AG10803 (cell line): ENCODE measurements at regions not wholly inside any gene's neighbourhood (a gene's known extent, or its start where the extent isn't known, plus 50 kb on each side); places are given as distances from the start of the nearest gene placed in this dataset.

ENCODE experiments used
- DNase-seq: peaks from one replicate; pipeline ENCODE4 v3.0.0; 2010; ENCODE audit warnings: low read depth
- H3K4me3 ChIP-seq: 2 replicates; pipeline ENCODE4 v1.5.1; 2011; ENCODE audit warnings: mild to moderate bottlenecking, low read length, control low read depth
- TF ChIP-seq, protein P1 (sequence below): conservative IDR thresholded peaks from 2 replicates; pipeline ENCODE4 v1.5.1; 2011; ENCODE audit warnings: mild to moderate bottlenecking, low read length, control low read depth, inconsistent platforms

GRCh38 chr1:62384276-62385005 is 52.4 kb upstream of the USP1 start:
- no peak overlapping the region for H3K4me3 ChIP-seq
- TF ChIP-seq, protein P1, sequence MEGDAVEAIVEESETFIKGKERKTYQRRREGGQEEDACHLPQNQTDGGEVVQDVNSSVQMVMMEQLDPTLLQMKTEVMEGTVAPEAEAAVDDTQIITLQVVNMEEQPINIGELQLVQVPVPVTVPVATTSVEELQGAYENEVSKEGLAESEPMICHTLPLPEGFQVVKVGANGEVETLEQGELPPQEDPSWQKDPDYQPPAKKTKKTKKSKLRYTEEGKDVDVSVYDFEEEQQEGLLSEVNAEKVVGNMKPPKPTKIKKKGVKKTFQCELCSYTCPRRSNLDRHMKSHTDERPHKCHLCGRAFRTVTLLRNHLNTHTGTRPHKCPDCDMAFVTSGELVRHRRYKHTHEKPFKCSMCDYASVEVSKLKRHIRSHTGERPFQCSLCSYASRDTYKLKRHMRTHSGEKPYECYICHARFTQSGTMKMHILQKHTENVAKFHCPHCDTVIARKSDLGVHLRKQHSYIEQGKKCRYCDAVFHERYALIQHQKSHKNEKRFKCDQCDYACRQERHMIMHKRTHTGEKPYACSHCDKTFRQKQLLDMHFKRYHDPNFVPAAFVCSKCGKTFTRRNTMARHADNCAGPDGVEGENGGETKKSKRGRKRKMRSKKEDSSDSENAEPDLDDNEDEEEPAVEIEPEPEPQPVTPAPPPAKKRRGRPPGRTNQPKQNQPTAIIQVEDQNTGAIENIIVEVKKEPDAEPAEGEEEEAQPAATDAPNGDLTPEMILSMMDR = no peak
- DNase-seq = peak; percentile 95

DNA sequence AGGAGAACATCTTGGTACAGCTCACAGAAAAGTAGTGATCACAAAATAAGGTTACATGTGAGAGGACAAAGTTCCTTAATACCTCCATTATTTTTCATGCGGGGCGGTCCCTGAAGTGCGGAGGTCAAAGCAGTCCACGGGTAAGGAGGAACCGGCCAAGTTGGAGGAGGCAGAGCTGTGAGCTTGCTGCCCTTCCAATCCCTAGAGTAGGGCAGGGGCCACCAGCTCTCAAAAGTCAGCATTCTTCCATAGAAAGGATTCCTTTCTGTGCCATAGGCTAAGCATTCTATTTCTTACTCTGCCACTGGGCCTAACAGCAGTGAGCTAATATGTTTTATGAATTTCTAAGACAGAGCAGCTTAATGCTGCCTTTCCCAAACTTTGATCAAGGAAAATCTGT is 50.9 kb upstream of the USP1 start:
- DNase-seq = no peak
- TF ChIP-seq, protein P1 = no peak
- H3K4me3 ChIP-seq = no peak overlapping the region

- TF ChIP-seq, protein P1 = no peak
- no peak for DNase-seq
- no peak overlapping the region for H3K4me3 ChIP-seq
Measured at GRCh38 chr1:62386351-62387121, 50.3 kb upstream of the USP1 start.
